GM12892 (cell line): ENCODE measurements at regions not wholly inside any gene's neighbourhood (a gene's known extent, or its start where the extent isn't known, plus 50 kb on each side); places are given as distances from the start of the nearest gene placed in this dataset.

ENCODE experiments used
- POLR2A ChIP-seq: IDR thresholded peaks from 2 replicates; pipeline ENCODE4 v1.6.1; 2011; ENCODE audit warnings: low read depth, low read length, control low read depth
- POLR2AphosphoS5 ChIP-seq: IDR thresholded peaks from 2 replicates; pipeline ENCODE4 v1.6.1; 2011; ENCODE audit warnings: low read depth, low read length, control low read depth

DNA sequence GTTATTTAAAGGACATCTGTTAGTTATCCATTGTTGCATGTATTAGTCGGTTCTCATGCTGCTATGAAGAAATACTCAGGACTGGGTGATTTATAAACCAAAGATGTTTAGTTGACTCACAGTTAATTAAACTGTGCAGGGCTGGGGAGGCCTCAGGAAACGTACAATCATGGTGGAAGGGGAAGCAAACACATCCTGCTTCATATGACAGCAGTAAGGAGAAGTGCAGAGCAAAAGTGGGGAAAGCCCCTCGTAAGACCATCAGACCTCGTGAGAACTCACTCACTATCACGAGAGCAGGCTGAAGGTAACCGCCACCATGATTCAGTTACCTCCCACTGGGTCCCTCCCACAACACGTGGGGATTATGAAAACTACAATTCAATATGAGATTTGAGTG, 2064.1 kb downstream of the MAT2B start:
- TF ChIP-seq POLR2A: no peak
- no peak for TF ChIP-seq POLR2AphosphoS5
